HUDEP-2 (cell line): ENCODE measurements at regions not wholly inside any gene's neighbourhood (a gene's known extent, or its start where the extent isn't known, plus 50 kb on each side); places are given as distances from the start of the nearest gene placed in this dataset.

ENCODE experiments used
- DNase-seq, 76 experiments: peaks; one replicate each; lab custom pipeline; 2025; ENCODE audit not compliant: unreplicated experiment in 76 of 76; lab: John Stamatoyannopoulos, UW

GRCh38 chr2:62447411-62447810, 58.6 kb downstream of the TMEM17 start:
- DNase-seq, result no peak

- DNase-seq, result no peak
These were observed 59.5 kb downstream of the TMEM17 start for GRCh38 chr2:62446491-62446890.

DNA sequence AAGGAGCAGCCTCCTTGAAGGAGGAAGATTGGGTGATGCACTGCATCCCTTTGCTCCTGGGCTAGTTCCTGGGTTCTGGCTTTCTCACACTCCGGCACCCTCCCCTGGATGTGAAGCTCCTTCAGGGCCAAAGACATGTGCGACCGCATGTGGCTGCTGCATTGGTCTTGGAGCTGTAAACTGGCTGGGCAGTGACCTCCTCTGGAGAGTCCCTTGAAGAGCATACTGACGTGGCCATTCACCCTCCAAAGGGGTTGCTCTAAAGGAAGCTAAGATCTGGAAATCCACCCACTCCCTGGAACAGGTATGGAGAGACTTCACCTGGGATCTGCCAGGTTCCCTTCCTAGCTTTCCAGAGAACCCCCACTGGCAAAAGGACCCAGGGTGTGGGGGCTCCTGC, 62.1 kb downstream of the TMEM17 start:
- no peak for DNase-seq

- DNase-seq, result no peak
These were observed 62.5 kb downstream of the TMEM17 start for GRCh38 chr2:62443471-62443870.

DNA sequence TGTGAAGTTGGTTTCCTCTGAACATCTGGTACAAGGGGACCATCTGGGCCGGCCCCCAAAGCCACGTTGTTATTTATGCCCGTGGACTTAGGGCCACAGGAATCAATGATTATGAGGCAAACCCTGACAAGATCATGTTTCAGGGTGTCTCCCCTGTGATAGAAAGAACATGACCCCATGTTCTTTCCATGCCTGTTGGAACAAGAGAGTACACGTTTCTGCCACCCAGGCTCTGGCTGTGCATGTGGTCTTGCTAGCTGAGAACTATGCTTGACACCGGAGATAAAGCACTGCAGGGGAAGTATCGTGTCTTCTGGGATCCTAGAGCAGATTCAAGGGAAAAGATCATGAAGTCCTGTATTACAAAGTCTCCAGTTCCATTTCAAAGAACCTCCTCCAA, 64.2 kb downstream of the TMEM17 start:
- no peak for DNase-seq

DNA sequence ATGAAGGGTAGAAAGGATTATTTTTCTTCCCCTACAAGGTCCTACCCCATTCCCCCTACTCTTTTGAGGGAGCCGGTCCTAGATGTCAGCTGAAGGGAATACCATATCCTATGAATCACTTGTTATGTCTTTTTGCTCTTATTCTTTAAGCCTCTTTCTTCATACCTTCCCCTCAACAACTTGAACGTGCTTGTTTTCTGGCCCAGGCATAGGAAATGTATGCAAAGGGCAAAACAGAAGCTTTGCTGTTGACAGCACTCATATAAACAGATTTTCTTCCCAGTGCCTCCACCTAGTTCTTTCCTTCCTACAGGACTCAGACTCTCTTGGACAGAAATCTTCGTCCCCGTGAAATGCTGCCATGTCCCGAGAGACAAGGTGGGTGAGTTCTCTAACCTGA, 64.6 kb downstream of the TMEM17 start:
- no peak for DNase-seq

GRCh38 chr2:62440281-62440946, 65.6 kb downstream of the TMEM17 start:
- DNase-seq, result no peak

GRCh38 chr2:62439425-62439824, 66.6 kb downstream of the TMEM17 start:
- DNase-seq, result no peak

DNA sequence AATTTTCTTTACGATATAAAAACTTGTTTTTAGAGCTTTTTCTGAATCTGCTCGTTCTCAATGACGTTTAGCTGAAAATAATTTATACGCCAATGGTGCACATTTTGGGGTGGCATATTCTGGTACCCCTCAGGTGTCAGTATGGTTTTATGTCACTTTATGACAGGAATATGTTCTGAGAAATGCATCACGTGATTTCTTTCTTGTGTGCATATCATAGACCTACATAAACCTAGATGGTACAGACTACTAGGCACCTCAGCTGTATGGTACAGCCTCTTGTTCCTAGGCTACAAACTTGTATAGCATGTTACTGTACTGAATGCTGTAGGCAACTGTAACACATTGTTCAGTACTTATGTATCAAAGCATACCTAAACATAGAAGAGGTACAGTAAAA, 68.2 kb downstream of the TMEM17 start:
- no peak for DNase-seq

DNA sequence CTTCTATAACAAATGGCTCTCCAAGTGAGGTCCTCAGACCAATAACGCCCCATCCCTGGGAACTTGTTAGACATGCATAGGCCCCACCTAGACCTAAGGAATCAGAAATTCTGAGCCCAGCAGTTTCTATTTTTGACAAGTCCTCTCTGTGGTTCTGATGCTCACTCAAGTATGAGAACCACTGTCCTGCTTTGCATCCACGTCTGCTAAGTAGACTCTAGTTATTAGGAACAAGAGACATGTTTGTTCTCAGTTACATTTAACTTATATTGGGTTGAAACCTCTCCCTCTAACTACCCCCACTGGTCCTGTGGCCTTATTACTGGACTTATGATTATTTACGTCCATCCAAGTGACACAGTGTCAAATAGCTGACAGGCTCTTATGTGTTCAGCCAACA, 70.3 kb downstream of the TMEM17 start:
- no peak for DNase-seq

GRCh38 chr2:62432407-62432806, 73.6 kb downstream of the TMEM17 start:
- no peak for DNase-seq

DNA sequence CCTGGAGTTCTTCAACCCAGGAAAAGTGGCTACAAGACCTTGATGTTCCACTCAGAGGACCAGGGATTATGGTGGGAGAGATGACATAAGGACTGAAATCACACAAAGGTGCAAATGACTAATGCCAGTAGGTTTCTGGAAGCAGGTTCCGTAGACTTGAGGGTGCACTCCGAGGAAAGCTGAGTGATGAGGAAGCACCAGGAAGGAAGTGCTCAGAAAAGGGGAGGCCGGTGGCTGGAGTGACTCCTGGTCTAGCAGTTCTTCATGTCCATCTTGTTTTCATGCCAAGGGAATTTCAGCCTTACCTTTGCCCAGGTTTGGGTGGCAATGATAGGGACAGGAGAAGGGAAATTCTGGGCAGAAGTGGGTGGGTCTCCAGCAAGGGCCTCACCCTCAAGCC, 74.5 kb downstream of the TMEM17 start:
- no peak for DNase-seq

- no peak for DNase-seq
These were observed 75.8 kb downstream of the TMEM17 start for GRCh38 chr2:62430146-62430545.

- no peak for DNase-seq
These were observed 78.8 kb downstream of the TMEM17 start for GRCh38 chr2:62427146-62427545.

DNA sequence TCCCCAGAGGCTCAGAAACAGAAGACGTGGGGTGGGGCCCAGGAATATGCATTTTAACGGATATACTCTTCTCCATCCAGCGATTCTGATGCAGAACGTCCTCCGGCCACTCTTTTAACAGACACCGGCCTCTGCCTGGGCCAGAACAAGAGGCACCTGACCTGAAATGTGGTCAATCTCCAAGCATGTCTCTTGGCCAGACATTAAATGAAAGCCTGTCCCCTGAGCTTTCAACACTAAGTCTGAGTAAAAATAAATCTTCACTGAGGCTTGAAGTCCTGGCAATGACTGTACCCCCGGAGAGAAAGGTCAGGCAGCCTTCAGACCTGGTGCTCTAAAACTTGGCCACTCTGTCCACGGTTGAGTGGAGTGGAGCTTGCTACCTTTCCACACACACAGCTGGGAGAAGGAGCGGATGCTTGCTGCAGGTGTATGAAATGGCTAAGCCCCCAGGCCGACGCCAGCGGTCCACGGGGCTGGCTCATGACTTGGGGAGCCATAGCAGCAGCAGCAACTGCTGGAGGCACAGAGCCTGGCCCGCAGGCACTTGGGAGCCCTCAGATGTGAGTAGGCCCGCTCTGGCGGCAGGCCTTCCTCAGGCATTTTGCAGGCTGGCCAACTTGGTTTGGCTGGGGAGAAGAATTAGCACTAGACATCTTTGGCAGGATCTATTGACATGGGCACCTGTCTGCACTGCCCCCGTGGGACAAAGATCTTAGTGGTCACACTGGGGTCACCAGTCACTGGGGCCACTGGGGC, 79.7 kb downstream of the TMEM17 start:
- no peak for DNase-seq

DNA sequence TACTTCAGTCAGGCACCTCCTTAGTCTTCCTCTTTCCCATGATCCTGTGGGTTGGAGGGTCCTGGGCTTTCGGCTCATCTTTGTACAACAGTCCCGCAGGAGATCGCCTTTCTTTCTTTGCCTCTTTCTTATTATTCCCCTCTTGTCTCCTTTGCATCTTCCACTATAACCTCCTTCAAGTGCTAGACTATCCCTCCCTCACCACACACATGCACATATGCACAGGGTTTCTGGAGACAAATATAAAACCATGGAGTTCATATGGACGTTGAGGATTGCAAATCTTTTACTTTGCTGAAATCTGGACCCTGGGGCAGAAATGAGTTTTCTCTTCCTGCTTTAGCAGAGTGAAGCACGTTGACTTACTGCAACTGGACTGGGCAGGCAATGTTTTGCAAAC, 80.3 kb downstream of the TMEM17 start:
- DNase-seq, result no peak

GRCh38 chr2:62424899-62425298, 81.1 kb downstream of the TMEM17 start:
- no peak for DNase-seq

- peak in 2 of 76 experiments; percentile 6 to 9 for DNase-seq
These were observed 82.0 kb downstream of the TMEM17 start for GRCh38 chr2:62423883-62424458.

- DNase-seq, result no peak
These were observed 82.8 kb downstream of the TMEM17 start for GRCh38 chr2:62423235-62423634.

GRCh38 chr2:62415518-62415917, 90.5 kb downstream of the TMEM17 start:
- no peak for DNase-seq

GRCh38 chr2:62415019-62415431, 91.0 kb downstream of the TMEM17 start:
- peak in 1 of 76 experiments; percentile 2 for DNase-seq

- DNase-seq, result no peak
These were observed 92.8 kb downstream of the TMEM17 start for GRCh38 chr2:62413116-62413663.
